HG03196 (cell line): ENCODE measurements at regions not wholly inside any gene's neighbourhood (a gene's known extent, or its start where the extent isn't known, plus 50 kb on each side); places are given as distances from the start of the nearest gene placed in this dataset.

Source experiments
- ATAC-seq: cut with Tn5 transposase; IDR thresholded peaks from one replicate; pipeline ENCODE4 v1.9.1; 2021; ENCODE audit not compliant: unreplicated experiment

DNA sequence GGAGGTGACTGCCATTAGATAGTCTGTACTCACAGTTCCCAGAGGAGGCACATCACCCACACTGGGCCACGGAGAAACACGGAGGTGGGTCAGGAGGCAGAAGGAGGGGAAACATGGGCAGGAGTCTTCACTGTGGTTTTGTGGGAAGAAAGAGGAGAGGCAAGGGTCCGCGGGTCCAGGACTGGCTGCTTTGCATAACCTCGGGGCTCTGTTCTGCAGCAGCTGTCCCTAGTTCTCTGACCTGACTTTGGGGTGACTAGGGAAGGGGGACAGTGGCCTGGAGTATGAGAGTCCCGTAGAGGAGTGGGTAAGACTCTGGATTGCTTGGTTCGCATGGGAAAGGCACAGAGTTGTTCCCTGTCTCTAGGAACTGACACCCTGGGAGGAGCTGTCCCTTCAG is 238.3 kb upstream of the RAB6C start:
- no peak for ATAC-seq

DNA sequence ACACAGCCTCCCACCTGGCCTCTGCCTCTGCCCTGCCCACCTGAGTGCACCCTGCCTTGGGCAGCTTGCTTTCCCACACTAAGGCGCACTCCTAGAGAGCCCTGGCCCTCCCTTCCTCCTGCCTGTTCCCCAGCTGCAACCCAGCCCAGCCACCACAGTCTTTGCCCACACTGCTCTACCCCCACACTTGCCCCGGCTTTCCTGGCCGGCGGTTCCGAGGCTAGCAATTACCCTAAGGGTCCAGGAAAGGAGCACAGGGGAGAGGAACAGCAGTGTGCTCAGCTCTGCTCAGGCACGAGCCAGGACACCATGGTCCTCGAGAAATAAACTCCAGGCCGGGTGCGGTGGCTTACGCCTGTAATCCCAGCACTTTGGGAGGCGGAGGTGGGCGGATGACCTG is 237.8 kb upstream of the RAB6C start:
- no peak for ATAC-seq

DNA sequence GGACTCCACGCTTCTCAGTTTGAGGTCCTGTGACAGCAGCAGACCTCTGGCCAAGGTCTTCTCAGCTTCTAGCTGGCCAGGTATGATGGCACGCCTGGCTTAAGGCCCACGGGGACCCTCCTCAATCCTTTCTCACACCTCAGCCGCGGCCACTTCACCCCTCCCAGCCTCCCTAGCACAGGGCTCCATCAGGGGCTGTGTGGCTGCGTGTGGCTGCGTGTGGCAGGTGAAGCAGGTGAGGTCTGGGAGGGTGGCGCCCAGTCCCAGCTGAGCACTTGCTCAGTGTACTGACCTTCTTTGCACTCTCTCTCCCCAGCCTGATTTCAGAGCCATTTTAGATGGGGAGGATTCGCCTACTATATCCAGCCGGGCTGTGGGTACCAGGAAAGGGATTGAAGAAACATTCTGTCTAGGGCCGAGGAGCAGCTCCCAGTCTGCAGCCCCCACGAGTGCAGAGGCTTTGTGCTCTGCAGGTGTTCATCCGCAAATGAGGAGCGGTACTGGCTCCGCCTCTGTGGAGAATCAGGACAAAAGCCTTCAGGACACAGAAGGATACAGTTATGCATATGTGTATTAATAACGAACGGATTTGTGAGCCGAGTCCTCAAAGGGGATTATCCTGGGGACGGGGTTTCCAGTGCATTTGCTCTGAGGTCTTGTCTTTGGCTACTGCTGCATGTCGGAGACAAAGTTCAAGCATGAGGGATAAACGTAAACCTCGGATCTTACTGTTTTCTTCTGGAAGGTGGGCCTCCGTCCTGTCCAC is 236.9 kb upstream of the RAB6C start:
- ATAC-seq, result no peak

DNA sequence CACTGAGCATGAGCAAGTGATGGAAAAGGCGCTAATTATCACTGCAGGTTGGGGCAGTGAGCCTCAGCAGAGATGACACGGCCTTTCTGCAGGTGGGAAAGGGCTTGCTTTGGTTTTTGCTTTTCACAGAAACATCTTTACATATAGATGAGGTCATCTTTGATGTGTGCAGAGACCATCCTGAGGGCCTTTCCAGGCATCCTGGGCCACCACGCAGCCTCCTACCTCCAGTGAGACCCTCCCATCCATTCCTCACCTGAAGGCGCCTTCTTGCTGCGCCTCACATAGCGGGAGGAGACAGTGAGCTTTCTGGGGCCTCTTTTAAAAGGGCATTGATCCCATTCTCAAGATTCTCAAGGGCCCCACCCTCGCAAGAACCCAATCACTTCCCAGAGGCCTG is 235.3 kb upstream of the RAB6C start:
- ATAC-seq, result no peak

DNA sequence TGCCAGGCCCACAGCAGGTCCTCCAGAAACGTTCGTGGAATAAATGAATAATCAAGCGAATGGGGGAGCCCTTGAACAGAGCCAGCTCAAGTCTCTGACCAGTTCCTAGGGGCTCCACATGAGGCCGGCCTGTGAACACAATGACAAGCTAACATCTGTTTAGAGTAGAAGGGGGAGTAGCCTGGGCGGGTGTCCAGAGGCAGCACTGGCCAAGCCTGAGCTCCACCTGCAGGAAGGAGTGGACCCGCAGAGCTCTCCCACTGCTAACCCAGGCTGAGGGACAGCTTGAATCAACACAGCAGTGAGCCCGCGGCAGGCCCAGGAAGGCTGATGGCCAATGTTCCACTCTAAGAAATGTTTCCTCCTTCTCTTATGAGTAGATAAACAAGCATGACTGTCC is 234.8 kb upstream of the RAB6C start:
- no peak for ATAC-seq

DNA sequence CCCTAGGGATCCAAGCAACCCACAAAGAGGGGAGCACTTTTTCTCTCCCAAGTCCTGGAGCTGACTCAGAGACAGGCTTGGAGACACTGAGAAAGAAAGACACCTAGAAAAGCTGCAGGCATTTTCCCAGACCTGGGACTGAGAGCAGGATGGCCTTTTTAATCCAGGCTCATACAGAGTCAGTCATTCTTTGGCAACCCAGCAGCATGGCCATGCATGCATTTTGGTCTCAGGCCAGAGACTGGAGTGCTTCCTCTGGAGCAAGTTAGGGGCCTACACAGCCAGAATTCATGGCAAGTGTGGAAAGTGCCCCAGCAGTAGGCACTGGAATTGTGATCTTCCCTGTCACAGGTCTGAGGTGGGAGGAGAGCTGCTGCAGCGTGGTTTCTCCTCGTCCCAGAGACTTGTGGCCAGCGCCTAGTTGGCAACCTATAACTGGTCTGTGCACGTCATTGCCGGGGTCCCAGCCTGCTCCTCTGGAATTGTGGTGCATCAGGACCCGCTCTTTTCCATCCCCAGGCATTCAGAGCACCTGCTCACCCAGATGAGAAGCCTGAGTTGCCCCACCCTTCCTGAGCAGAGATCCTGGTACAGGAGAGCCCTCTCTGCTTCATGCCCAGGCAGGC is 231.9 kb upstream of the RAB6C start:
- no peak for ATAC-seq

DNA sequence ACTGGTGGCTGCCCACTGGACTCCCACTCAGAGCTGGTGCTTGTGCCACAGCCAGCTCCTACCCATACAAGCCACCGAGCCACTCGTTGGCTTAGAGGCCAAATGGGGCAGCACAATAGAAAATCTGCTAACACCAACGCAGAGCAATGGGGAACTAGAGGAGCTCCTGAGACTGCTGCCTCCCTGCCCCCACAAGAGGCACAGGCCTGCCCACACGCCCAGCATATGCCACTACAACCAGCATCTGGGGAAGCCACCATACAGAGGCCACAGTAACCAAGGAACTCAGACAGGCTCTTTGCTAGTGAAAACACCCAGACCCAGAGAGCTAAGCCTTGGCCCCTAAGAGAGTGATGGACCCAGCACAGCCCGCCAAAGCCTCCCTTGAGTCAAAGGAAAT is 231.2 kb upstream of the RAB6C start:
- no peak for ATAC-seq

DNA sequence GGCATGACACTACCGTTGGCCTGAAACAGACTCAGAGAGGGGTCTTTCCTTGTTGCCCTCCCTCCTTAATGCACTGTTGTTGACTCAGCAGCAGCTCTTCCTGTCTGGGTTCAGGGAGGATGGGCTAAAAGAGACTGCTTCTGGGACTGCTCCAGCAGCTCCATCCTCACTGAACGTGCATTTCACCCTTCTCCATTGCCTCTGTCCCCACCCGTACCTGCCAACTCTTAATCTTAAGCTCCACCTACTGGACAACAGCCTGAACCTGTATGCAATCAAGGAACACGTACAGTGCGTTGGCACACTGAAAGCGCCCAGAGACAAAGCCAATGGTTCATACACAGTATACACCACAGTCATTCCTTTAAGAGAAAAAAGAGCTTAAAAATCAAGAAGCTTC is 230.8 kb upstream of the RAB6C start:
- ATAC-seq, result no peak

DNA sequence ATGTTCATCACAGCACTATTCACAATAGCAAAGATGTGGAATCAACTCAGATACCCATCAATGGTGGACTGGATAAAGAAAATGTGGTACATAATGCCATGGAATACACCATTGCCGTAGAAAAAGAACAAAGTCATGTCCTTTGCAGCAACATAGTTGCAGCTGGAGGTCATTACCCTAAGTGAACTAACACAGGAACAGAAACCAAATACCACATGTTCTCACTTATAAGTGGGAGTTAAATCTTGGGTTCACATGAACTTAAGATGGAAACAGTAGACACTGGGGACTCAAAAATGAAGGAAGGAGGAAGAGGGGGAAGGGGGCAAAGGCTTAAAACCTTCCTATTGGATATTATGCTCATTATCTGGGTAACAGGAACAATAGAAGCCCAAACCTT is 228.1 kb upstream of the RAB6C start:
- no peak for ATAC-seq

DNA sequence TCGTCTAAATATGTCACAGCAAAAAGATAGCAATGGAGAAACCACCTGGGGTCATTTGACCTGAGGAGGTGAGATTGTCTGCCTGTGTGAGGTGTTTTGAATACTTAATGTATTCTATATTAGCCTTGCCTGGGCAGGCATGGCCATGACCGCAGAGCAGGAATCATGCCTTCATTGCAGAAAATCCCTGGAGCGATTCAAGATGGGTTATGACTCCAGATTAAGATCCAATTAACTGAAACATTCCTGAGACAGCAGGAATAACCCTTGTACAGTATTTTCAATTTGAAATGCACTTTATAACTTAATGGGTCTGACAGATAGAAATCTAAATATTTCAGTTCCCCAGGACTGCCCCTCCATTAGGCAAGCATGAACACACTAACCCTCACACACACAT is 227.3 kb upstream of the RAB6C start:
- ATAC-seq, result no peak

DNA sequence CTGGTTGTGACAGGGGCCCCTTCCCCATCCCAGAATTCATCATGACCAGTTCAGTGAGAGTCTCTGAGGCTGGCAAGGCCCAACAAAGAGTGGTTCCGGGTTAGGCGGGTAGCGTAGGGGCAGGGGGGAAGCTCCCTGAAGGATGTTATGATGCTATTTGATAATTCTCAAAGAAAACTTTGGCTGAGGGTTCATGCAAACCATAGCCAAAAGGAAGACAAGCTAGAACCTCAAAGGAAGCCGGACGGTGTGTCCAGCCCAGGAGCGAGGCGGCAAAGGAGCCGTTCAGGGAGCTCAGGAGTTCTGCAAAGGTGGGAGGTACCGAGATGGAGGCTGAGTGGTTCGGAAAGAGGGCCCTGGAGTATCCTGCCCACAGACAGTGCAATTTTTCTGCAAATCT is 226.8 kb upstream of the RAB6C start:
- no peak for ATAC-seq

DNA sequence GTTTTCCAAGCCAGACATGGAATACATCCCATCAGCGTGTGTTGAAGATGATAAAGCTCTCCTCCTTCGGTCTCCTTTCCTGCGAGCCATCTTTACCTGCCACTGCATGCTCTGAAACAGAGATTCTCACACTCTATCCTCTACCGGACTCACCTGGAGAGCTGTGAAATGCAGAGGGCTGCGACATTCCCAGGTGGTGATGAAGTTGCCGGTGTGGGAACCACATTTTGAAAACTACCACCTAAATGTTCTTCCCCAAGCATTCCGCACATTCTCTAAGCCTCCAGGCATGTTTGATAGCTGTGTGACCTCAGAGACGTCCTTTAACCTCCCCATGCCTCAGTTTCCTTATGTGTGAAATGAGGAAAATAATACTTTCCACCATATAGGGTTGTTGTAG is 226.2 kb upstream of the RAB6C start:
- ATAC-seq, result no peak

DNA sequence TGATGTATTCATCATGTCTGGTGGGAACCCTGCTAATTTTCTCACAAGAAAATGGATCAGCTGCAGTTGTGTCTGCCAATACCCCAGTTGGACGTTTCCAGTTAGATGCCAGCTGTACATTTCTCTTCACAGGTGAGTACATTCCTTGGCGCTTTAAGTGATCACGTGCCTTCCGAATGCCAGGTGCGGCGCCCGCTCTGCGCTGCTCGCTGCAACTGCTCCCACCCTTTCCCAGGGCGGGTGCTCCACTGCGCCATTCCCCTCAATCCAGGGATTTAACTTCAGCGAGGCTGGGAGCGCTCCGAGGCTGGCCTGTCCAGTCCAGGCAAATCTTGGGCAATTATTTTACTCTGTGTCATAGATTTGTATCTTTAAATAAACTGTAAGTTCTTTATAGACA is 225.0 kb upstream of the RAB6C start:
- ATAC-seq, result no peak

DNA sequence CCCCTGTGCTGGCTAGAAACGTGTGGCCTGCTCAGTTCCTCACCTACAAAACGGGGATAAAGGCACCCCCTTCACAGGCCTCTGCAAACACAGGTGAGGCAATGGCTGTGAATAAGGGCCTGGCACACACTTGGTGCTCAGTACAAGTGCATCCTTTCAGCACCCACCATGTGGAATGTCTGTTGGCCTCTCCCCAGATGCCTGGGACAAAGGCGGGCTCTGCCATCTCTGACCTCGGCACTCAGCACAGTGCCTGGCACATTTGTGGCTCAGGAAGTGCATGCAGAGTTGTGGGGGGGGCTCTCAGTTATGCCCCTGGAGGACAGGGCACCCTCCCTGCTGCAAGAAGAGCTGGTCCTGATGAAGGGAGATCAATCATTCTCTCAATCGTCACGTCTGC is 224.6 kb upstream of the RAB6C start:
- no peak for ATAC-seq

DNA sequence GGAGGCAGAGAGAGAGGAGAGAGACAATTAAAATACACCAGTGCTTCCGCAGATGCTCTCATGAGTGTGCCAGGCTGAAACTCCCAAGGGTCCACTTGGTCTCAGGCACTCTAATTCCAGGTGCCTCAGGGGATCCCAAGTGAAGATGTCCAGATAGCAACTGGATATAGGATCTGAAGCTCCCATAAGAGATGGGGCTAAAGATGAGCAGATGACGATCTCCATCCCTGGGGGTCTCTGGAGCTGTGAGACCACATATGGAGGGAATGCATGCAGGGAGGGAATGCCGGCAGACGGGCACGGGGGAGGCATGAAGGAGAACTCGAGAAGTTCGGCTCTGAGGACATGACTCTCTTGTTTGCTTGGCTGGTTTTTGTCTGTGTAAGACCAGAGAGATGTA is 223.7 kb upstream of the RAB6C start:
- ATAC-seq, result no peak

DNA sequence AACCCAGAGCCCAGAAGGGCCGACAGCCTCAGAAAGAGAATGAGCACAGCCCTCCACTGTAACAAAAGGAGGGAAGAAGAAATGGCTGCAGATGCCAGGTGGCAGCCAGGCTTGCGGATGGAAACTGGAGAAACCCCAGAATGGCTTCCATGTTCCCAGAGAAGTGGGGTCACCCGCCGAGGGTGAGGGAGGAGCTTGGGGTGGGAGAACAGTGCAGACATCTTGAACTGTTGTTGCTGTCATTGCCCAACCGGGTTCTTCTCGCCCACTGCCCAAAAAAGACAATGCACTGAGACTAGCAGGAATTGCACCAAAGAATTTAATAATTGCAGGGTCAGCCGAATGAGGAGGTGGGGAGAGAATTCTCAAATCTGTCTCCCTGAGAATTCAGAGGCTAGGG is 223.2 kb upstream of the RAB6C start:
- no peak for ATAC-seq

DNA sequence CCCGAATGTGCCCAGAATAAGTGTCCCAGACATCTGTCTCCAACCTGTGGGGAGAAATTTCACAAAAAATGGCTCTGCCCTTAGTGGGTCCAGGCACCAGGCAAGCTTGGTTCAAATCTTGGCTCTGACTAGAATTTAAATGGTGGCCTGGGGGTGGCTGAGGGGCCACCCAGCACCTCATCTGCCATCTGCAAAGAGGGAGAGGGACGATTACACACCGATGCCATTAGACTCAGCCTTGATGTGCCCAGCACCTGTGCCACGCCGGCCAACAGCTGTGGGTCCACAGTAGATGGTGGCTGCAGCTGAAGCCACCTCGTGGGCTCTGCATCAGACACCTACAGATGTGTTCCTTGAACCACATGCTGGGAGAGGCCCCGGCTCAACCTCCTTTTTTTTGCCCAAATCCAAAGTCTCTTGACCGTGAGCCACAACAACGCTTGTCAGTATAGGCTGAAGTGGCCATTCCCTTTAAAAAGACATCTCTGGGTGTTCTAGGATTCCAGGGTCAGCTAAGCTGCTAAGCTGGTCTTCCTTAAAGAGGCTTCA is 222.0 kb upstream of the RAB6C start:
- ATAC-seq, result no peak

DNA sequence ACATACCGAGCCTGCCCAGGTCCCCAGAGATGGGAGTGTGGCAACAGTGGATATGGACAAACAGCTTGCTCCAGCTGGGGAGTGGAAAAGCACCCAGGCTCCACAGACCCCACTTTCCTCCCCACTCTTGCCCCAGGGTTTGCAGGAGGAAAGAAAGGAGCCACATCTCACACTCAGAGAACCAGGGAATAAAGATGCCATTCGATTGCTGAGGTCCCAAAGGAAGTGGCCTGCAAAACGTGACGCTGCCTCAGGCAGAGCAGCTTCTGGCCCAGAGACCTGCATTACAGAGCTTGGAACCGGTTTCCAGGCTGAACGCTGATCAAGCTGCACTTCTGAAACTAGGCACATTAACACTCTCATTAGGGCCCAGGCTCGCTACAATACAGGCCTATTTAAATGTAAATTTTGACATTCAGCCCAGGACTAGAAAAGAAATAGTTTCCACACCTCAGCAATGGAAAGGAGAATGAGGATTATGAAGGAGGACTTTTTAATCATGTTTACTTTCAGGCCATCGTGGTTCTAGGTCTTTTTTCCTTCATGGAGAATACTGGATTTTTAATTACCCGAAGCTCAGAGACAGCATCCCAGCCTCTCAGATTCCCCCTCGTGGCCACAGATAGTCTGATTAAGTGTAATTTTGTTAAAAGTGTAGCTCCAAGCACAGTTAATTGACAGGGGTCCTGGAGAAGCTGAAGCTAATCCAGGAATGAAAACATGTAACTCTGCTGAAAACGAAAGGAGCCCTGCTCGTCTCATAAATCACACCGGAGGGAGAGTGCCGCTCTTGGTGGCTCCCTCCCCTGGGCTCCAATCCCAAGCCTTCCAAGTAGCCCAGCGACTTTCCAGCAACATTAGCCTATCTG is 221.3 kb upstream of the RAB6C start:
- no peak for ATAC-seq

DNA sequence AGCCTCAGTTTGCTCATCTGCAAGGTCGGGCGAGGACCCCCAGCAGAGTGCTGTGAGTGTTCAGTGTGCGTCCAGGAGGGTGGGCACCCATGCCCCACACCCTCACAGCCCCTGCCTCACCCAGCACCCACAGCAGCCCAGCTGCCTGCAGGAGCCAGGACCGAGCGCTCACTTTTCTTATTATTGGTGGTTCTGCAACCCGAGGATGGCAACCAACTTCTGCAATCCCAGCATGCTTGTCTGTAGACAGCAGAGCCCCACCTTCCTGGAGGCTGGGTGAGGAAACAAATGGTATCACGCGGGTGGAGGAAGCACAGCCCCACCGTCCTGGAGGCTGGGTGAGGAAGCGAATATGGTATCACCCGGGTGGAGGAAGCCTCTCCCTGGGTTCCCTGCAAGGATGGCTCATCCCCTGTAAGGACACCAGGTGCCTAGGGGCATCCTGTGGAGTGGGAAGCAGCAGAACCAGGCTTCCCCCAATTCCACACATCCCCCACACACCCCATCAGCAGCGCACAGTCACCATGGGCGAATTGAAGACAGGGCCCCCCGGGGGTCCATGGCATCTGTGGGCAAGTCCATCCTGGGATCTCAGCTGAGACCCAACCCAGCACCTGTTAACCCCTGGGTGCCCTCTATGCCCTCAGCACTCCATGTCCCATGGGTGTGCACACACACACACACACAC is 220.5 kb upstream of the RAB6C start:
- no peak for ATAC-seq

DNA sequence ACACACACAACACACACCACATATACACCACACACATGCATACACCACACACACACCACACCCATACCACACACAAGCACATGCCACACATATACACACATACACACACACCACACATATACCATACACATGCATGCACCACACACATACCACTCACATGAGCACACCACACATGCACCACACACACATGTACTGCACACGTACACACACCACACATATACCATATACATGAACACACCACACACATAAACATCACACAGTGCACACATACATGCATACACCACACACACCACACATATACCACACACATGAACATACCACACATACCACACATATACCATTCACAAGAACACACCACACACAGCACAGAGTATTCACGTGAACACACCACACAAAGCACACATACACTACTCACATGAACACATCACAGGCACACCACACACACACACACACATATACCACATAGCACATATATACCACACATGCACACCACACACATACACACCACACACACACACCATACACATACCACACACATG is 219.9 kb upstream of the RAB6C start:
- ATAC-seq, result no peak

DNA sequence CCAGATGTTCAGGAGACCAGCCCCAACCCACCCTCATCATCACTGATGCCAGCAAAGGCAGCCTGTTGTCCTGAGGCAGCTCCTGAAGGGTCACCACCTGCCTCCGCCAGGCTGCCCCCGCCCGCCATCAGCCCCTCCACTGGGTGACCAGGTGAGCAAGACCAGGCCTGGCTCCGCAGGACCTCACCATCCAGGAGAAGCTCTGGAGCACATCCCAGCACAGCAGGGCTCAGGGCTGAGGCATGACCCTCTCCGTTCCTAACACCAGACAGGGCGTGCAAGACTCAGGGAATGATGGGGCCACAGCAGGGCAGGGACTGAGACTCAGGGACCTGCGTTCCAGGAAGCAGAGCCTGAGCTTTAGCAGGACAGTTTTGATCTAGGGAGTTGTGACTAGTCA is 218.8 kb upstream of the RAB6C start:
- ATAC-seq, result no peak
